GM19328 (cell line): ENCODE measurements at regions not wholly inside any gene's neighbourhood (a gene's known extent, or its start where the extent isn't known, plus 50 kb on each side); places are given as distances from the start of the nearest gene placed in this dataset.

Source experiments
- ATAC-seq: cut with Tn5 transposase; IDR thresholded peaks from one replicate; pipeline ENCODE4 v1.9.1; 2021; ENCODE audit warnings: mild to moderate bottlenecking, moderate library complexity; ENCODE audit not compliant: unreplicated experiment

DNA sequence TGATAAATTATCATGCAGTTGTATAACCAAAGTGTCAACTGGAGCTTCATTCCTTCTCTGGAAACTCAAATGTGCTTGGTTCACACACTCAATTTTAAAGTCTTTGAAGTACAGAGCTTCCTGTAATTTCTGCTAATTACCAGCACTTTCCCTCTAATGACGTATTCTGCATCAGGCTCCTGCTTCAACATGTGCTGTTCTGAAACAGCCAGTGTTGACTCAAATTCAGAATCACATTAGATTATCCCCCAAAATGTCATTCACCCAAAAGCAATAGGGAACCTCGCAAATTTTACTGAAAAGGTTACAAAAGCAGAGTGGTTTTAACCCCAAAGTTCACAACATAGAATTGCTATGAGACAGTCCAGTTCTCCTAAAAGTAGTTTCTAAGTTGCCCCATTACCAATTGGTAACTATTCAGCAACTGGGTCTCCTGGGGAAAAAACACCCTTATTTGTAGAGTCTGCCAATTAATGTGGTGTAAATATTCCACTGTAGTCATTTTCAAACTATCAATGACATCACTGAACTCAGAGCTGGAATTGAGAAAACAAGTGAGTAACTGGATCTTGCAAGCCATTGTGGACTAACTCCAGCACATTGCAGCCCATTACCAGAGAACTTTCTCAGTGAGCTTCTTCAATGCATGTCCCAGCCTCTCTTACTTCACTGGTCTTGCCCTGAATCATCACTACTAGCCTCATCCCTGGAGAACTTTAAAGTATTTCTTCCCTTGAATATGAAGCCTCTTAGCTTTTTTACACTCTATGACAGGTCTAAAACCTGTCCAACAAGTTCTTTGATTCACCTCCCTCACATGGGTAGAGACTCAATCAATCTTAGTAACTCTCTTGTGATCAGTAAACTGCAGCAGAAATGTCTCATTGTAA is 955.4 kb downstream of the EFNB2 start:
- ATAC-seq: no peak

- no peak for ATAC-seq
These were observed 962.3 kb downstream of the EFNB2 start for GRCh38 chr13:105573136-105573535.

- no peak for ATAC-seq
These were observed 963.1 kb downstream of the EFNB2 start for GRCh38 chr13:105572401-105572800.

DNA sequence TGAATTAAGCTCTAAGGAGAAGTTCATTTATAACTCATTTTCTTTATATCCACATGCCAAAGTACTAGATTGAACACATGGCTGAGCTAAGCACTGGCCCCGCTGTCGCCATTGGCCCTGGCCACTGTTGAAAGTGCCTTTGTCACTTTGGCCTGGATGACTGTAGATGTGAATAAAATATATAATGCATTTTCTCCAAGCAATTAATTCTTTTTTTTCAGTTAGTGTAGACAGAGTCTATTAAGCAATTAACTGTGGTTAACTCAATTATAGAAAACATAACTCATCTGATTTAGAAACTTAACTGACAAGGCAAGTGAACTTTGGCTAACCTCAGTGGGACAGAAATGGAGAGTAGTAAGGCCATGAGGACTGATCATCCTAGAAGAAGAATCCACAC is 965.6 kb downstream of the EFNB2 start:
- ATAC-seq: no peak

DNA sequence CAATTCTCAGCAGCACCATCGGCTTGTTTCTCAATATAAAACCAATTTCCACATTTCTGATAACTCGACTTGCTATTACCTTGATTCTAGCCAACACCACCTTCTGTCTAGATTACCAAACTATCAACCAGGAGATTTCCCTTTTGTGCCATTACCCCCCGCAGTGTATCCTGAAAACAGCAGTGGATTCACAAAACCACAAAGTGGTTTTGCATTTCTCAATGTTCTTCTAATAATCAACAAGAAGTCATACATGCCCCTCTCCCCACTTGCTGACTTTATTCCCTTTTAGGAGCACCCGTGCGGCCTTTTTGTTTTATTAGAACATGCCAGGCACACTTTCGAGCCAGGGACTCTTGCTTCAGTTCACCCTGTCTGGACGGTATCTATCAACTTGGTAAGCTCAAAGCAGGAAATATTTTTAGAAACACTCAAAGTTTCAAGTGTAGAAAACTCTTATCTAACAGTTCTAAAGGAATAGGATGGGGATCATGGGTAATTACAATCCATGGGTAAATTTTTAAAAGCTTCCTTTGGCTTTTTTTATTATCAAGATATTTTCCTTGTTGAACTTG is 967.4 kb downstream of the EFNB2 start:
- ATAC-seq: no peak

- ATAC-seq: no peak
These were observed 970.2 kb downstream of the EFNB2 start for GRCh38 chr13:105565136-105565727.

DNA sequence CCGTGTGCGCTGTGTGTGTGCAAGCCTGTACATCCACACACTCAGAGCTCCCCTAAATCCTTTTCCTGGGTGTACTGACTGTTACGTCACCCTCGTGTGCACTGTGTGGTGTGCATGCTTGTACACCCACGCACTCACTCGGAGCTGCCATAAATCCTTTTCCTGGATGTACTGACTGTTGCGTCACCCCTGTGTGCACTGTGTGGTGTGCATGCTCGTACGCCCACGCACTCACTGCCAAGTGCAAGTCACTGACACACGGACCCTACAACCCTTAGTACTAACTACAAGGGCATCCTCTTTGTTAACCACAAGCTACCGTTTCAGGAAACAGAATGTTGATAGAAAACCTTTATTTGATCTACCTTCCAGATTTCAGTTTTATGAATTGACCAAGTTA is 983.4 kb downstream of the EFNB2 start:
- no peak for ATAC-seq

- no peak for ATAC-seq
These were observed 987.6 kb downstream of the EFNB2 start for GRCh38 chr13:105547851-105548250.

DNA sequence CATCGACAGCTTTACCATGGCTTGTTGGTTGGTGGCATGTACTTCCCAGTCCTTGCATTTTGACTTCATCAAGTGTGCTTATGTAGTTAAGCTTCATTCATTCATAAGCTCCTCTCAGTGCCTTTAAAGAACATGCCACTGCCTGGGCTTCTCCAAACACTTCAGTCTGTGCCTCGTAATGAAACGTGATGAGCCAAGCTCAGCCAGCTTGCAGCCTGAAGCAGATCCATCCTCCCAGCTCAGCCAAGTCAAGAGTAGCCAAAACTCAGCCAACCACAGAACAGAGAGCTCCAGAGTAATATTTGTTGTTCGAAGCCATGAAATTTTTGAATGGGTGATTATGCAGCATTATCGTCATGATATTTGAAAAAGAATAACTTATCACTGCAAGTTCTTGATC is 989.7 kb downstream of the EFNB2 start:
- no peak for ATAC-seq

GRCh38 chr13:105543742-105544141 is 991.7 kb downstream of the EFNB2 start:
- ATAC-seq: no peak

- ATAC-seq: no peak
These were observed 993.9 kb downstream of the EFNB2 start for GRCh38 chr13:105541565-105541964.

DNA sequence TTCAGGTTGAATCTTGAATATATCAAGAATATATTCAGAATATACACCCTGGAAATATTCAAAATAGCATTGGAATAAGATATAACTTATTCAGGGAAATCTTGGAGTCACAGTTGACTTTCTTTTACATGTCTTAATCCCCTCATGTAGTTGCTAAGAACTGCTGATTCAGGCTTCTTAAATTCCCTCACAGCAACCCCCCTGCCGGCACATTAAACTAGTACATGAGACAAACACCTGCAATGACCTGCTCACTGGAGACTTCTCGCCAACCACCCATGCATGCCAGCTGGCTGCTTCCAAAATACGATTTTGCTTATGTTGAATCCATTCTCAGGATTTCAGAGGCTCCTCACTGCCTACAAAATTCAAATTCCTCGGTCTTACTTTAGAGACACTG is 997.1 kb downstream of the EFNB2 start:
- ATAC-seq: no peak

- no peak for ATAC-seq
These were observed 998.3 kb downstream of the EFNB2 start for GRCh38 chr13:105537113-105537512.

- ATAC-seq: no peak
These were observed 1005.0 kb downstream of the EFNB2 start for GRCh38 chr13:105530468-105530867.

- no peak for ATAC-seq
These were observed 1008.3 kb downstream of the EFNB2 start for GRCh38 chr13:105527127-105527526.

- no peak for ATAC-seq
These were observed 1015.7 kb downstream of the EFNB2 start for GRCh38 chr13:105519771-105520170.

DNA sequence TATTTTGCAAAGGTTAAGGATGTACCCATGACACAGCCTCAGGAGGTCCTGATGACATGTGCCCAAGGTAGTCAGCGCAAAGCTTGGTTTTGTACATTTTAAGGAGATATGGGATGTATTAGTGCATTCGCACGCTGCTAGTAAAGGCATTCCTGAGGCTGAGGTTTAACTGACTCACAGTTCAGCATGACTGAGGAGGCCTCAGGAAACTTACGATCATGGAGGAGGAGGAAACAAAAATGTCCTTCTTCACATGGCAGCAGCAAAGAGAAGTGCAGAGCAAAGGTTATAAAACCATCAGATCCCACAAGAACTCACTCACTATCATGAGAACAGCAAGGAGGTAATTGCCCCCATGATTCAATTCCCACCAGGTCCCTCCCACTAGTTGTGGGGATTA is 1017.4 kb downstream of the EFNB2 start:
- ATAC-seq: no peak

DNA sequence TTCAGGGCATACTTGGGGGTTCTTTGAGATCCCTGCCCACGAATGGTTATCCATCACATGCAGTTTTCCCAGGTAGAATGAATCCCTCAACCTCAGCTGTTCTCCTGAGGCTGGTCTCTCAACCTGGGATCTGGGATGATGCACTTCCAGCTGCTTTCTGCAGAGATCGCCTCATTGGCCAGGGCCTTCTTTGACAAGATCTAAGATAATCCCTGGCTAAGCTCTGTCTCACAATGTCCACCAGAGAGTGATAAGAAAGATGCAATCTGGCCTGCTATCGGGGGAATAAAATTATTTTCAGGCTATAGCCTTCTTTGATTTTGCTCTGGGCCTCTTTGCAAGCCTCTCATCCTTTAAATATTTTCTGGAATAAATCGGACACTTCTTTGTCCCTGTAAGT is 1021.1 kb downstream of the EFNB2 start:
- no peak for ATAC-seq

GRCh38 chr13:105513448-105513847 is 1022.0 kb downstream of the EFNB2 start:
- no peak for ATAC-seq

- ATAC-seq: no peak
These were observed 1025.3 kb downstream of the EFNB2 start for GRCh38 chr13:105509981-105510762.

DNA sequence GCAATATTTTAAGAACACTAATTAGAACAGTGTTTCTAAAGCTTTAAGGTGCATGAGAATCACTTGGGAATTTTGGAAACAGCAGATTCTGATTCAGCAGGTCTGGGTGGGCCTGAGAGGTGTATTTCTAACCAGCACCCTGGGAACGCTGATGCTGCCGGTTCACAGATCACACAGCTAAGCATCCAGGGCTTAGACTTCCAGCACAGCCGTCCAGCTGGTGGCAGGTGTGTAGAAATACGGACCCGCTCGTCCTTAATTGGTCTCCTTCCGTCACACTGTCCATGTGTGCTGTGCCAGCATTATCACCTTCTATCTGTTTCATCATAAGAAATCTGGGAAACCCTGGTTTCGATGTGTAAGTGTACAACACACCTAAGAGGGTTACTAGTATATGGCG is 1029.0 kb downstream of the EFNB2 start:
- ATAC-seq: no peak
